ENCODE measurements at regions not wholly inside any gene's neighbourhood (a gene's known extent, or its start where the extent isn't known, plus 50 kb on each side); places are given as distances from the start of the nearest gene placed in this dataset.

DNA sequence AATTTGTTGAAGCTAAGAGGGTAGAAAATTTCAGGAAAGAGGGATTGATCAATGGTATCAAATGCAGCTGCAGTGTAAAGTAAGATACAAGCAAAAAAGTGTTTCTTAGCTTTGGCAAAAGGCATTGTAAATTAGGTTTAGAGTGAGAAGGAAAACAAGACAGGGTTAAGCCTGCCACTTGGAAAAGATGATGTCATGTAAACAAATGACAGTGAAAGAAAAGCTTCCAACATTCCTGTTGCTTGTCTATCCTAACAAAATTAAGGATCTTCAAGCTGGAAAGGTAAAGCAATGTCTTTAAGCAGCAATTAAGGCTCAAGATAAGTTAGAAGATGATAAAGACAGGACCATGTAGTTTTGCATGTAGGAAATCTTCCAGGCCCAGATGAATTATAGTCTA, 139.1 kb upstream of the PPP2R2B start:
- TF ChIP-seq EZH2 (IDR thresholded peaks at IDR 0.05; ENCODE audit: borderline replicate concordance) (no peak), EZH2phosphoT487 (IDR thresholded peaks at IDR 0.05; ENCODE audit: low read depth, severe bottlenecking, unreplicated experiment) (no peak)
- TF ChIP-seq, protein P1, sequence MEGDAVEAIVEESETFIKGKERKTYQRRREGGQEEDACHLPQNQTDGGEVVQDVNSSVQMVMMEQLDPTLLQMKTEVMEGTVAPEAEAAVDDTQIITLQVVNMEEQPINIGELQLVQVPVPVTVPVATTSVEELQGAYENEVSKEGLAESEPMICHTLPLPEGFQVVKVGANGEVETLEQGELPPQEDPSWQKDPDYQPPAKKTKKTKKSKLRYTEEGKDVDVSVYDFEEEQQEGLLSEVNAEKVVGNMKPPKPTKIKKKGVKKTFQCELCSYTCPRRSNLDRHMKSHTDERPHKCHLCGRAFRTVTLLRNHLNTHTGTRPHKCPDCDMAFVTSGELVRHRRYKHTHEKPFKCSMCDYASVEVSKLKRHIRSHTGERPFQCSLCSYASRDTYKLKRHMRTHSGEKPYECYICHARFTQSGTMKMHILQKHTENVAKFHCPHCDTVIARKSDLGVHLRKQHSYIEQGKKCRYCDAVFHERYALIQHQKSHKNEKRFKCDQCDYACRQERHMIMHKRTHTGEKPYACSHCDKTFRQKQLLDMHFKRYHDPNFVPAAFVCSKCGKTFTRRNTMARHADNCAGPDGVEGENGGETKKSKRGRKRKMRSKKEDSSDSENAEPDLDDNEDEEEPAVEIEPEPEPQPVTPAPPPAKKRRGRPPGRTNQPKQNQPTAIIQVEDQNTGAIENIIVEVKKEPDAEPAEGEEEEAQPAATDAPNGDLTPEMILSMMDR (IDR thresholded peaks at IDR 0.05; ENCODE audit: poor library complexity) = no peak
